HG02973 (cell line): ENCODE measurements at regions not wholly inside any gene's neighbourhood (a gene's known extent, or its start where the extent isn't known, plus 50 kb on each side); places are given as distances from the start of the nearest gene placed in this dataset.

Source experiments
- ATAC-seq: cut with Tn5 transposase; IDR thresholded peaks from one replicate; pipeline ENCODE4 v1.9.1; 2021; ENCODE audit warnings: moderate library complexity; ENCODE audit not compliant: unreplicated experiment

DNA sequence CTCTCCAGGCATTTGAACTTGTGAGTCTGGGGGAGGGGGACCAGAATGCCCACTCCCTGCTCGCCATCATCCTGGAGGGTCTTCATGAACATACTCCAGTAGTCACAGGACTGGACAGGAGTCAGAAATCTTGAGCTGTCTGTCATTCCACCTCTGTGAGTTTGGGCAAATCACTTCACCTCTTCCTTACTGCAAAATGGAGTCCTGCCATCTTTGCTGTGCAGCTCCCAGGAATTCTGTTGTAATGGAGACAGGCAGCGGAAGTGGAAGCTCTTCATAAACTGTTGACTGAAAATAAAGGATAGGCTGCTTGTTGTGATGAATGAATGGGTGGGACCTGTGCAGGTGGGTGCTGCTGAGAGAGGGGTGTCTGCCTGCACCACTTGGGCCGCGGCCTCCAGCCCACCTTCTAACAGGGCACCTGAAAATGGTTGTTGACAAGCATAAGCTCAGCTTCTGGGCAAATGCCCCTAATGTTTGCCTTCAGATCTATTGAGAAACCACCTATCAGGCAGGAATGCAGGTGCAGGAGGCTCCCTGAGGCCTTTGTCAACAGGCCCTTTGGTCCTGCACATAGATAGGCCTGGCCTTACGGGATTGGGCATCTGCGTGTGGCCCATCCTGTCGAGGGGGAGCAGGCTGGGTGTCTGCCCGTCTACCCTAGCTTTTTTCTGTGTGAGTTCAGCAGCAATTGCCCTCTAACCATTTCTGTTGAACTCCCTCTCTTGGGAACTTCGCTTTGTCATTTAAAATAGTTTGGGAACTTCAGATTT lies 321.0 kb downstream of the RPS6KC1 start:
- no peak for ATAC-seq

DNA sequence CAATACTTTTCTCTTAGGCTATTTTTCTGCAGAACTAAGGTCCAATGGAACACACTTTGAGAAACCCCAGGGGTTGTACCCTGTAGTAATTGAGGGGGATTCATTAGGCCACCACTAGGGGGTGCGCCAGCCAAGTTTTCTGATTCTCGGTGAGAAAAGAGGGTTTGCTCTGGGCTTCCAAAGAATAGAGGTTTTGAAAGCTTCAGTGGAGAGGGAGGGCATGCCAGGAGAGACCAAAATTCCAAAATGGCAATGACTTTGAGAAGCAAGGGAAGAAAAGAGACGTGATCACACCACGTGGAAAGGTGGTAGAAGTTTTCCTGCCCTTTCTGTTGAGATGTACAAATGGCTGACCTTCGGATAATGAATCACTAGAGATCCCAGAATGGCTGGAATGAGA lies 323.3 kb downstream of the RPS6KC1 start:
- ATAC-seq = peak; percentile 84

DNA sequence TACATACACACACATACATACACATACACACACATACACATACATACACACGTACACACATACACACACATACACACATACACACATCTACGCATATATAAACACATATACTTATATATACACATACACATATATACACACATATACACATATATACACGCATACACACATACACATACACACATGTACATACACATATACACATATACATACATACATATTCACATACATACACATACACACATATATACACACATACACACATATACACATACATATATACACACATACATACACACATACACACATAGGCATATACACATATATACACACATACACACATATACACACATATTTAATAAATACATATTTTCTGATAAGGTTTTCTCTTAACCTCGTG lies 324.0 kb downstream of the RPS6KC1 start:
- no peak for ATAC-seq

DNA sequence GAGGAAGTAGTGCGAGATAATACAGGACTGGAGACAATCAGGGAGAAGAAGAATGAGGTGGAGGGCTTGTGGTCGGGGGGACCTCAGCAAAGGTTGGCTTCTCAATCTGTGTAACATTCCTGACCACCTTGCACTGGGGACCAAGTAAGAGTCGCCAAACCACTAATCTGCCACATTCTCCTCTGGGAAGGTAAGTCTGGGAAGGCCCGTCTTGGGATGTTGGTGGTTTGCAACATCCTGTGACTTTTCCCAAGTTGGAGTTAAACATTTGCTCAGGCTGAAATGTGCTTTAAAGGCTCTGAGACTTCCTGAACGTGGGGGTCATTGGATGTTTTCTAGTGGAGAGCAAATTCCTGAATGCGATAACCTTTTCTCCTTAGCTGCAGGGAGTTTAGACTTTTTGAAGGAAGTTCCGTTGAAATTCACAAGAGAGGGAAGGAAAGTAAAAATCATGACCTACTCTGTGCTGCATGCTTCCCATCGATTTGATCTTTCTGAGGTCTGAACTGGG lies 325.9 kb downstream of the RPS6KC1 start:
- no peak for ATAC-seq

DNA sequence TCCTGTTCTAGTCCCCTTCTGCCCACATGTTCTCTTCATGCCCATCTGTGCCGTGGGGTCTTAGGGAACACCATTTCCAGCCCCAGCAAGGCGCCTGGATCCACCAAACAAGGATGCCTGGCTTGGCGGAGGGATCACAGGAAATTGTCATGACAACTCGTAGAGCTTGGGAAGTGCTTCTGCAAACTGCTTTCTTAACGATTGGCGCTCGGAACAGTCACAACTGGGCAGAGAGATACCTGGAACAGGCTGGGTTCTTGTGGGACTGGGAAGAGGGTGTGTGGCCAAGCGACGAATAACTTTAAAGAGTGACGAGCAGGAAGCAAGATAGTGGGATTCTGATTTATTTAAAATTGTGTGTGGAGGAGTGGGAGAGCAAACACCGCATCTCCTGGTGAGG lies 329.8 kb downstream of the RPS6KC1 start:
- ATAC-seq = no peak

DNA sequence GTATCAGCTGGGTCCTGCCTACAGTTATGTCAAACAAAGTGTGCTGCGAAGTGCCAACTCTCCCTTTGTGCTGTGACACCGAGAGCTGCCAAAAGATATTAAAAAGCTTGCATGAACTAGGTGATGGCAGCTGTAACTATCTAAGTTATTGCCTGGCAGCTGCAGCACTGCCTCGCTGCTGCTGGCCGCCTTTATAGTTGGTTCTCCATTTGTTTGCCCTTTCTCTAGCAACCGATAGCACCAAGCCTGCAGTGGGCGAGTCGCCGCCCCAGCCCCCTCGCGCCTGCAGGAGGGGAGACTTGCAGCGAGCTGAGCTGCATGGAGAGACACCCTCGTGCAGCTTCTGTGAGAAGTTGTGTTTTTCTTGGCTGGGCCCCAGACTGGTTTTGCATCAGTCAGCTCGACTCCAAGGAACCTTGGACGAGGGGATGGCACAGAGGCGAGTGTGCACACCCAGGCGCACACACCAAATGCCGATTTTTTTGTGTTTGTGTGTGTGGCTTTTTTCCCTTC lies 330.6 kb downstream of the RPS6KC1 start:
- ATAC-seq = no peak

DNA sequence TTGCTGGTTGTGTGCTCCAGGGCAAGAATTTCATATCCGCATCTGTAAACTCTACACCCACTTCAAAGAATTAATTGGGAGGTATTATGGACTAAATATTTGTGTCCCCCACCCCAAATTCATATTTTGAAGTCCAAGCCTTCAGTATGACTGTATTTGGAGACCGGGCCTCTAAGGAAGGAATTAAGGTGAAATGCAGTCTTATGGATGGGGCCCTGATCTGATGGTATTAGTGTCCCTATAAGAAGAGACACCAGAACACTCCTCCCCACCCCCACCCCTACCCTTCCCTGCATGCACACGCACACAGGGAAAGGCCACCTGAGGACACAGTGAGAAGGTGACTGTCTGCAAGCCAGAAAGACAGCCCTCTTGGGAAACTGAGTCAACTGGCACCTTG lies 332.4 kb downstream of the RPS6KC1 start:
- no peak for ATAC-seq

DNA sequence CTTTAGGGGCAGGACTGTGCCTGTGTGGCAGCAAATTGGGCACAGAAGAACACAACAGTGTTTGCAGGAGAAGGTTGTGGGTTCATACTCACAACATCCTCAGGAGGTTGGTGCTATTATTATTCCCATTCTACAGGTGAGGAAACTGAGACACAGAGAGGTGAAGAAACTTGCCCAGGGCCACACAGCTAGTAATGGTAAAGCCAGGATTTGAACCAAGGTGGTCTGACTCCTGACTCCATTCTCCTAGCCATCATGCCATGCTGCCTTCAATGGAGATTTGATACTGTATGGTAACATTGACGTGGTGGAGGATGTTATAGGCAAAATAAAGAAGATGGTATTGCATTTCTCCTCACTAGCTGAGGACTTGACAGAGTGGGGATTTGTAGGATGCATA lies 334.2 kb downstream of the RPS6KC1 start:
- no peak for ATAC-seq

DNA sequence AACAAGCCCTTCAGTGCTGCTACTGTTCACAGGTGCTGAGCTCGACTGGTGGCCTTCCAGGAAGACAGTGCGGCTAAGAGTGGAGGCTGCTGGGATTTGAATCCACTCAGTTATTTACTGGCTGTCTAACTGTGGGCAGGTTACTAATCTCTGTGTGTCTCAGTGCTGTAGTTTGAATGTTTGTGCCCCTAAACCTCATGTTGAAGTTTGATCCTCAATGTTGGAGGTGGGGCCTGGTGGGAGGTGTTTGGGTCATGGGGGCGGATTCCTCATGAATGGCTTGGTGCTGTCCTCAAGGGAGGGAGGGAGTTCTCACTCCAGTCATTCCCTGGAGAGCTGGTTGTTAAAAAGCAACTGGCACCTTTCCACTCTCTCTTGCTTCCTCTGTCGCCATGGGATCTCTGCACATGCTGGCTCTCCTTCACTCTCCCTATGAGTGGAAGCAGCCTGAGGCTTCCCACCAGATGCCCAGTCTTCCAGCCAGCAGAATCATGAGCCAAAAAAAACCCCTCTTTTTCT lies 334.8 kb downstream of the RPS6KC1 start:
- ATAC-seq = no peak

DNA sequence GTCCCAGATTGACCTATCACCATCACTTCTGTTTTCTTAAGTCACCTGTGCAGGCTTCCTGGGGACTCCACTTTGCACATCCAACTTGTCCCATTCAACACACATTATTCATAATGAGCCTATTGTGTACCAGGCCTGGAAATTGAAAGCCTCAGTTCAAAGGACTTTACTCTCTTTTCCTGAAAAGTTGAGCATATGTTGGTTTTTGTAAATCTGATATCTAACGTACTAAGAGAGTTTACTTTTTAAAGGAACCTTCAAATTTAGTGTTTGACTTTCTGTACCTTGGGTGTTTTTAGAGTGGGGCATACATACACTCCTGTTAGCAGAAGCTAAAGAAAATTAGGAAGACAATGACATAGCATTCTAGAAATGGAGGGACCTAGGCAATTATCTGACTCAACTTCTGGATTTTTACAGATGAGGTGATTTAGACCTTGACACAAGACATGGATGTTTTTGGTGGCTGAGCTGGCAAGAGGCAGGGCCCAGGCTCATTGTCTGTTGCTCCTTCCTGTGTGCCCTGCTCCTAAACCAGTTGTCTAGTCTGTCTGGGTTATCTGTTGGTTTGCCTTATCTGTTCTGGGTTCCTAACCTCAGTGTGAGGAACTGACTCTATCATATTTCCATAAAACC lies 336.5 kb downstream of the RPS6KC1 start:
- ATAC-seq = no peak

DNA sequence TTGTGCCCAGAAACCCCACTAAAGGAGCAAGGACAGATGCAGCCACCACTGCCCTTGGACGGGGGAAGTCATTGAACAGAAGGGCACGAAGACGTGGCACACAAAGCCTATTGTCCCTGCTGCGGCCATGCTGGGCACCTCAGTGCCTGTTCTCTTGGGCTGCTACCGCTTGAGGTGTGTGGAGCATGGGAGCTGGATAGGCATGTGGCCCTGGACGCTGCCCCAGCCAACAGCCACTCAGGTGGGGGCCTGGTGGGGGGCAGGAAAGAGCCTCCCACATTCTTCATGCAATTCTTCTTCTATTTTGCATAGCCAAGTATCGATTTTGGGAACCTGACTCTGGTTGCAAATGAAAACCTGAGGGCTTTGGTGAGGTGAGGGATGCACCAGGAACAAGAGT lies 337.2 kb downstream of the RPS6KC1 start:
- no peak for ATAC-seq

DNA sequence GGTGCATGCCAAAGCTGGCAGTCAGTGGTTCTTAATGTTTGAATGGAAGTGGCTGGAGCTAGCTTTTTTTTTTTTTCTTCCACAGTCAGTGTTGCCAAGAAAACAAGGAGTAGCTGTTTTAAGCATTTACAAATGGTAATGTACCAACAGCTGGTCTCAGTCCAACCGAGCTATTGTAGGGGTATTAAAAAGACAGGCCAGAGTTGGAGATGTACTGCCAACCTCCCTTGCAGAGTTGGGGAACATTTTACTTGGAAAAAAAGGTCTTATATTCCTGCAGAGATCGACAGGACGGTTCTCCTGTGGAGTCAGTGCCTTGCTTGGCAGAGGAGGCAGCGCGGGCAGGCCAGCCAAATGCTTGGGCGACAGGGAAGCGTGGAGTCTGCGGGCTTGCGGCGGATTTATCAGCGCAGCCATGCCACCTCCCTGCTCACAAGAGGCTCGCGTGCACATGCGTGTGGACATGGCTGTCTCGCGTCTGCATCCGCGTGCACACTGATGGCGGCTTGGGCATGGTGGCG lies 338.1 kb downstream of the RPS6KC1 start:
- no peak for ATAC-seq

DNA sequence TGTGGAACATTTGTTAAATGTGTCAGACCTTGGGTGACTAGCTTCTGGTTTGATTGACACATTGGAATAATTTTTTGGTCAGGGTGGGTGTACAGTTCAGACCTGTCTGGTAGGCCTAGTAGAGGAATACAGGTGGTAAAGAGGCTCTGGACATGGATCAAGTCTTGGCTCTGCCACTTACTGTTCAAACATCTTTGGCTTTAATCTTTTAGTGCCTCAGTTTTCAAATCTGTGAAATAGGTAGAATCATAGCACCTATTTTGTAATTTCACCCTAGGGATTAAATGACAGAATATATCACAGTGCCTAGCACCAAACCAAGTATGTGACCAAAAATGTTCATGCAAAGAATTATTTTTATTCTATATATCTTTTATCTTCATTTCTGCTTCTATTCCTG lies 340.4 kb downstream of the RPS6KC1 start:
- no peak for ATAC-seq

DNA sequence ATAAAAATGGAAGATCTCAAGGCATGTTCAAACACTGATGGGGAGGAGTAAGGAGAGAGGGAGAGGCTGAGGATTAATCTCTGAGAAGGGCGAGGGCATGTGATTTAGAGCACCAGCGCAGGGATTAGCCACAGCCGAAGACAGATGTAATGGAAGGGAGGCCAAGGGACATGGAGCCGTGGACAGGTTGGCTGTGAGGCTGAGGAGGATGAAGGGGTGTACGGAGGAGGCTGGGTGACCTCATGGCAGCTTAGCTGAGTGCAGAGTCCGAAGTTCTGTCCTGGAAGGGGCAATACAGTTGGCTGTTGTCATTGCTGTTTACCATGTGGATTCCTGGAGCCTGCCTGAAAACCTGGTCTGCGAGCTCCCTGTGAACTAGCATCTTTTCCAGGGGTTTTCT lies 342.8 kb downstream of the RPS6KC1 start:
- ATAC-seq = no peak

DNA sequence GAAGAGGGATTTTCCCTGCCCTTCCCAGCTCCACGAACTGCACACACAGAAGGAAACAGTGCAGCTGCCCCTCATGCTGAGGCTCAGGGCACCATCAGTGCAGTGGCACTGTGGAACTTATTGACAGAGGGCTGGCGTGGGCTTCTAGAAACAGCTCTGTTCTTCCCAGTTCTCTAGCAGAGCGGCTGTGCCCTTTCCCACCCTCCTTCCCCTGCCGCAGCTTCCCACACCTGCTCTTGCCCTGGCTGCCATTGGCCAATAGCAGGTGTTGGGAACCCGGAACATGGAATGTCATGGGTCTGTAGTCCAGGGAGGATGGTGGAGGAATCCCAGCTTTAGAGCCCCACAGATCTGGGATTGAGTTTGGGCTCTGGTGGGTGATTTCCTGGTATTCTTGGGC lies 343.8 kb downstream of the RPS6KC1 start:
- no peak for ATAC-seq

DNA sequence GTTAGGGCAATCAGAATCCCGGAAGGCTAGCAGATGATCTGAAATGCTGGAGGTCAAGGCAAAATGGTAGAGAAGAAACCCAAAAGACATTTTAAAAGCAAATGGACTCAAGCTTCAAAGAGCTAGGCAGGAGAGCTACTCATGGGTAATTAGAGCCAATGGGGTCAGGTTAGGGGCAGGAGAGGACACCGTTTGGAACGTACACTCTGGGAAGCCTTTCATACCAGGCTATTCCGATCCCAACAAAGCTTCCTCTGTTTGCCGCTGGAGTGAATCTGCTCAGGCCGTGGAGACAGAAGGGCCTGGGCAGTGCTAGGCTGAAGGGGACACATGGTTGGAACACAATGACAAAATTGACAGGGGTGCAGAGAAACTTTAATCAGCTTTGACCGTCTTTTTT lies 346.6 kb downstream of the RPS6KC1 start:
- no peak for ATAC-seq

DNA sequence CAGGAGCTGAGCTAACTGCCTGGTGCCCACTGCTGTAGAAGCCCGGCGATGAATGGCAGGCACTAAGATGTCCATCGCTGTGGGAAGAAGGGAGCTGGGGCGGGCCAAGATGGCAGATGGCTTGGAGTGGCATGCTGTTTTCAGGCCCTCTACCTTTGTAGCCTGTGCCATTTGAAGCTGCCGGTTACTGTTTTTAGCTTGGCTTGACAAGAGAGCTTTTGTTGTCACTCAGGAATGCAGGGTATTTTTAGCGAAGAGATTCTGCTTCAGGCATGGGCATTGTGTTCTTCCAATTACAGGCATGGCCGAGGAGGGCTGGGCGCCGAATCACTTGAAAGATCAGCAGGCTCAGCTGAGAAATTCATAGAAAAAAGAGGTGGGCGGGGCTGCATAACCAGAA lies 348.7 kb downstream of the RPS6KC1 start:
- ATAC-seq = no peak

DNA sequence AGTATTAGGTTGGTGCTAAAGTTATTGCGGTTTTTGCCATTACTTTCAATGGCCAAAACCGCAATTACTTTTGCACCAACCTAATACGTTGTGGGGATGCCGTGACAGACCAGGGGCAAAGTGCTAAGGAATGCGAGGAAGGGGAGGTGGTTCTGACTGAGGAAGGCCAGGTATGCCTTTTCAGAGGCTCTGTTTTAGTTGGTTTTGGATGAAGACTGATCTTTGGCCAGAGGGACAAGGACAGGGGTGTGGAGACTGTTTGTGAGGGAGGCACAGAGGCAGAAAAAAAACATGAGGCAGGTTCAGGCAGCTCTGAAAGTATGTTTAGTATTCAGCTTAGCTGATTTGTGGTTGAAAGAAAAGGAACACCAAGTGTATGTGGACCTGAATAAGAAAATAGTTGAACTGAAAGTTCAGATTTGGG lies 358.2 kb downstream of the RPS6KC1 start:
- ATAC-seq = no peak

DNA sequence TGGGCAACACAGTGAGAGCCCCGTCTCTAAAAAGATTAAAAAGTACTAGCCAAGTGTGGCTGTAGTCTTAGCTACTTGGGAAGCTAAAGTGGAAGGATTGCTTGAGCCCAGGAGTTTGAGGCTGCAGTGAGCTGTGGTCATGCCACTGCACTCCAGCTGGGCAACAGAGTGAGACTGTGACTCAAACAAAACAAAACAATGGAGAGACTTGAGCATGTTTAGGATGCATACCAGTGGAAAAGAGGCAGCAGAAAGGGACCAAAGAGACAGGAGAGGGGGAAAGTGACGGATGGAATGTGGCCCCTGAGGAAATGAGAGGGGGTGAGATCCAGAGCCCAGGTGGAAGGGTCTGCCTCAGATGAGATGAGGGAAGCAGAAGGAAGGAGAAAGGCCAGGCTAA lies 358.9 kb downstream of the RPS6KC1 start:
- ATAC-seq = no peak

DNA sequence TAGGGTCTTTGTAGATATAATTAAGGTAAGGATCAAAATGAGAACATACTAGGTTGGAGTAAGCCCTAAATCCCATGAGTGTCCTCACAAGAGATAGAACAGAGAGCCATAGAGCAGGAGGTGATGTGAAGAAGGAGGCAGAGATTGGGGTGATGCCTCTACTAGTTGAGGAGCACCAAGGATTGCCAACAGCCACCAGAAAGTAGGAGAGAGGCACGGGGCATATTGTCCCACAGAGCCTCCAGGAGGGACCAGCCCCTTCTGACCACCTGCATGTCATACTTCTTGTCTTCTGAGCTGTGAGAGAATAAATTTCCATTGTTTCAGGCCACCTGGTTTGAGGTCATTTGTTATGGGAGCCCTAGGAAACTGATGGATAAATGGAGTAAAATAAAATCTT lies 363.3 kb downstream of the RPS6KC1 start:
- ATAC-seq = no peak

DNA sequence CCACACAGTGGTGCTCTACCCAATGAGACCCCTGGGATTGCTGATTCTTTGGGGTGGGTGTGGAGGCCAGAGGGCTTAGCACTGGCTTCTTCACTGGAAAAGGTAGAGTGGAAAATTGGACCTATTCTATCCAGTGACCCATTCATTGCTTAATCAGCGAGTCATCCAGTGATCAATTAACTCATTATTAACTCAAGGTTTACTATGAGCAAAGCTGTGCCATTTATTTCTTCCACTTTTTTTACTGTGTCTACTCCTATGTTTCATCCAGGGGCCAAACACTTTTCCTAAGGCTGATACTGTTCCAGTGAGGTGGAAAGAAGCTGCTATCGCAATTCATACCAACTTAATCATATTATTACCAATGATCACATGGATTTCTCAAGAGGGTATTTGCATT lies 363.9 kb downstream of the RPS6KC1 start:
- no peak for ATAC-seq
